ENCODE measurements at regions not wholly inside any gene's neighbourhood (a gene's known extent, or its start where the extent isn't known, plus 50 kb on each side); places are given as distances from the start of the nearest gene placed in this dataset.

GRCh38 chr3:40753951-40754350, 229.2 kb downstream of the ZNF621 start:
- H3K9me3 Mint-ChIP-seq = peaks cover 0 to 8% (median 3%) of the 10 kb centered on the region in 7 donors
- H3K9ac ChIP-seq (ENCODE audit: insufficient read depth, low read length, poor library complexity, severe bottlenecking) = no peak overlapping the region
- H3K27me3 Mint-ChIP-seq (ENCODE audit: low read depth in 3 of 3) = peaks cover 0 to 3% (median 3%) of the 10 kb centered on the region in 3 donors
- DNase-seq = no peak
- H3K36me3 Mint-ChIP-seq = no peaks in the 10 kb centered on the region
- intact Hi-C loops (cut with micrococcal nuclease) = no loop called here
- H3K79me2 ChIP-seq (ENCODE audit: insufficient read depth, low read length) = no peaks in the 10 kb centered on the region
- H3K27ac Mint-ChIP-seq = peak overlapping the region in 2 of 7 donors; percentile 13 to 83
- 94% methylated on average over 2 of the region's 3 CpGs for WGBS (ENCODE audit: insufficient coverage)
- H3K27me3 ChIP-seq (ENCODE audit: control insufficient read depth in 2 of 2, insufficient read depth in 2 of 2, low read length in 2 of 2) = no peaks in the 10 kb centered on the region
- H3K4me1 Mint-ChIP-seq = no peaks in the 10 kb centered on the region
- H4K20me1 ChIP-seq (ENCODE audit: insufficient read depth, low read length) = no peaks in the 10 kb centered on the region
- H3K36me3 ChIP-seq (replicated peaks in 1 of 2; ENCODE audit: control insufficient read depth in 1 of 2, insufficient read depth in 2 of 2, low read length in 2 of 2) = no peaks in the 10 kb centered on the region
- no peak for TF ChIP-seq CTCF (IDR thresholded peaks at IDR 0.05)
- H3K4me1 ChIP-seq (ENCODE audit: control insufficient read depth in 1 of 2, insufficient read depth in 2 of 2, low read length in 2 of 2) = no peaks in the 10 kb centered on the region
- no peak overlapping the region for H3K4me3 ChIP-seq (replicated peaks in 1 of 3; ENCODE audit: low read depth in 2 of 3, low read length in 3 of 3)
- no peak overlapping the region for H3K27ac ChIP-seq (ENCODE audit: low read depth in 1 of 2, low read length in 2 of 2)
- H3K4me2 ChIP-seq (replicated peaks; ENCODE audit: extremely low read depth, low read length, poor library complexity, severe bottlenecking) = no peak overlapping the region
- H2AFZ ChIP-seq (ENCODE audit: insufficient read depth, low read depth, low read length, poor library complexity, severe bottlenecking) = no peak overlapping the region
- no peaks in the 10 kb centered on the region for H3K9me3 ChIP-seq (replicated peaks in 1 of 2; ENCODE audit: control insufficient read depth in 1 of 2, insufficient read depth in 1 of 2, low read length in 2 of 2)
- H3K4me3 Mint-ChIP-seq = no peak overlapping the region

- Mint-ChIP-seq H3K9me3 (peaks cover 0 to 8% (median 4%) of the 10 kb centered on the region in 7 donors), H3K27ac (peak overlapping the region in 1 of 7 donors; percentile 9), H3K4me3 (no peak overlapping the region), H3K36me3 (no peaks in the 10 kb centered on the region), H3K4me1 (no peaks in the 10 kb centered on the region), H3K27me3 (ENCODE audit: low read depth in 3 of 3) (peaks cover 0 to 3% (median 3%) of the 10 kb centered on the region in 3 donors)
- Histone ChIP-seq H3K9ac (ENCODE audit: insufficient read depth, low read length, poor library complexity, severe bottlenecking) (no peak overlapping the region), H3K4me2 (replicated peaks; ENCODE audit: extremely low read depth, low read length, poor library complexity, severe bottlenecking) (no peak overlapping the region), H3K27me3 (ENCODE audit: control insufficient read depth in 2 of 2, insufficient read depth in 2 of 2, low read length in 2 of 2) (no peaks in the 10 kb centered on the region), H3K79me2 (ENCODE audit: insufficient read depth, low read length) (no peaks in the 10 kb centered on the region), H4K20me1 (ENCODE audit: insufficient read depth, low read length) (no peaks in the 10 kb centered on the region), H3K4me1 (ENCODE audit: control insufficient read depth in 1 of 2, insufficient read depth in 2 of 2, low read length in 2 of 2) (no peaks in the 10 kb centered on the region), H2AFZ (ENCODE audit: insufficient read depth, low read depth, low read length, poor library complexity, severe bottlenecking) (no peak overlapping the region), H3K27ac (ENCODE audit: low read depth in 1 of 2, low read length in 2 of 2) (no peak overlapping the region), H3K36me3 (replicated peaks in 1 of 2; ENCODE audit: control insufficient read depth in 1 of 2, insufficient read depth in 2 of 2, low read length in 2 of 2) (no peaks in the 10 kb centered on the region), H3K9me3 (replicated peaks in 1 of 2; ENCODE audit: control insufficient read depth in 1 of 2, insufficient read depth in 1 of 2, low read length in 2 of 2) (no peaks in the 10 kb centered on the region), H3K4me3 (replicated peaks in 1 of 3; ENCODE audit: low read depth in 2 of 3, low read length in 3 of 3) (no peak overlapping the region)
- no peak for TF ChIP-seq CTCF (IDR thresholded peaks at IDR 0.05)
- 87% methylated on average over 2 of the region's 2 CpGs for WGBS (ENCODE audit: insufficient coverage)
- no peak for DNase-seq
- intact Hi-C loops (cut with micrococcal nuclease) = no loop called here
Measured at GRCh38 chr3:40754994-40755393, 230.2 kb downstream of the ZNF621 start.

Measured in CD14-positive monocyte (primary cell).